HepG2 (cell line): ENCODE measurements at regions not wholly inside any gene's neighbourhood (a gene's known extent, or its start where the extent isn't known, plus 50 kb on each side); places are given as distances from the start of the nearest gene placed in this dataset.

Source experiments
- ATAC-seq: fragments of 200-7000 bp; cut with Tn5 transposase; 3 replicates; pipeline ENCODE4 v1.9.1; 2020; ENCODE audit warnings: mild to moderate bottlenecking, moderate library complexity
- BruUV-seq: library from RNA; stranded (reverse); fragments of 400-500 nt; replicated peaks from 2 replicates; lab custom pipeline; 2021; lab: Mats Ljungman, UMichigan
- CTCF ChIA-PET: fragments of 300-600 bp; formaldehyde crosslinking; extraction: SDS; loops from one replicate; lab custom pipeline; 2021; ENCODE audit warnings: low total read pairs, inconsistent platforms, low intra/inter-chr PET ratio; lab: Yijun Ruan, JAX
- POLR2A ChIA-PET: fragments of 350-600 bp; sonication (Branson Sonifier 250); formaldehyde crosslinking; loops from one replicate; lab custom pipeline; 2020; ENCODE audit warnings: antibody characterized with exemption, inconsistent platforms; lab: Yijun Ruan, JAX
- DNase-seq: peaks from one replicate; pipeline ENCODE4 v3.0.0-alpha.2; 2015; ENCODE audit warnings: low spot score
- FAIRE-seq: peaks from 3 replicates; lab custom pipeline; 2011; peaks lifted over from hg19 to GRCh38; lab: Jason Lieb, UNC
- H2AFZ ChIP-seq: one replicate; pipeline ENCODE4 v1.6.1; 2011; ENCODE audit warnings: low read length, inconsistent platforms
- H3K27ac ChIP-seq: fragments of 300-600 bp; 3 replicates; pipeline ENCODE4 v1.8.0; 2011; ENCODE audit warnings: mixed run types, mild to moderate bottlenecking, mixed read lengths, low read length, inconsistent platforms; ENCODE audit not compliant: insufficient read depth; ENCODE audit errors: extremely low read length
- H3K27me3 ChIP-seq, 2 experiments: fragments of 200-600 bp in 1 of 2; 2 replicates in 1 of 2; 3 replicates in 1 of 2; pipeline versions ENCODE4 v1.6.0 to v1.8.0; 2011; ENCODE audit warnings: low read length in 2 of 2, mild to moderate bottlenecking in 2 of 2, moderate library complexity in 2 of 2, inconsistent platforms in 1 of 2; ENCODE audit not compliant: insufficient read depth in 2 of 2, control insufficient read depth in 1 of 2
- H3K36me3 ChIP-seq, 2 experiments: fragments of 200-600 bp in 1 of 2; replicated peaks in 1 of 2; 2 replicates in 1 of 2; 3 replicates in 1 of 2; pipeline versions ENCODE4 v1.5.1 to v1.8.0; 2011; ENCODE audit warnings: low read length in 2 of 2, inconsistent platforms in 1 of 2; ENCODE audit not compliant: insufficient read depth in 2 of 2, control insufficient read depth in 1 of 2
- H3K4me1 ChIP-seq: 2 replicates; pipeline ENCODE4 v1.5.1; 2012; ENCODE audit warnings: low read length, inconsistent platforms; ENCODE audit not compliant: insufficient read depth
- H3K4me2 ChIP-seq: 2 replicates; pipeline ENCODE4 v1.6.0; 2011; ENCODE audit warnings: low read depth, low read length, inconsistent platforms
- H3K4me3 ChIP-seq, 3 experiments: fragments of 200-600 bp in 1 of 3; sonication (generic), shearing (Covaris generic) in 1 of 3; replicated peaks in 1 of 3; 2 replicates each; pipeline ENCODE4 v1.5.1; 2011 to 2016; ENCODE audit warnings: low read length in 3 of 3, inconsistent platforms in 2 of 3, low read depth in 2 of 3, mild to moderate bottlenecking in 2 of 3, control low read depth in 1 of 3, mixed read lengths in 1 of 3; ENCODE audit not compliant: insufficient read depth in 1 of 3
- H3K79me2 ChIP-seq: one replicate; pipeline ENCODE4 v1.6.1; 2011; ENCODE audit warnings: low read length, inconsistent platforms; ENCODE audit not compliant: insufficient read depth
- H3K9ac ChIP-seq: 2 replicates; pipeline ENCODE4 v1.6.0; 2011; ENCODE audit warnings: mild to moderate bottlenecking, low read depth, low read length, inconsistent platforms; ENCODE audit not compliant: insufficient read depth
- H3K9me3 ChIP-seq: 2 replicates; pipeline ENCODE4 v1.5.1; 2012; ENCODE audit warnings: mild to moderate bottlenecking, low read length
- H4K20me1 ChIP-seq: 2 replicates; pipeline ENCODE4 v1.6.0; 2011; ENCODE audit warnings: inconsistent platforms, mild to moderate bottlenecking, low read length, moderate library complexity; ENCODE audit not compliant: insufficient read depth
- HES4 ChIP-seq: sonication (generic); formaldehyde crosslinking; IDR thresholded peaks from 2 replicates; pipeline ENCODE4 v1.9.0; 2021; ENCODE audit warnings: mild to moderate bottlenecking, missing genetic modification reagents, borderline replicate concordance
- HNRNPK ChIP-seq: fragments of 200-400 bp; formaldehyde crosslinking; IDR thresholded peaks from 2 replicates; pipeline ENCODE4 v1.6.1; 2018; ENCODE audit warnings: low read length, low read depth, moderate library complexity, mild to moderate bottlenecking; ENCODE audit not compliant: poor library complexity, severe bottlenecking
- SP5 ChIP-seq: IDR thresholded peaks from 2 replicates; pipeline ENCODE4 v1.6.1; 2016; ENCODE audit warnings: low read depth, borderline replicate concordance
- TBP ChIP-seq: sonication (generic); formaldehyde crosslinking; IDR thresholded peaks from 2 replicates; pipeline ENCODE4 v1.5.0; 2020; ENCODE audit warnings: missing genetic modification reagents
- TBX3 ChIP-seq: fragments of 450-650 bp; IDR thresholded peaks from 2 replicates; pipeline ENCODE4 v1.6.1; 2017; ENCODE audit warnings: antibody characterized with exemption, mild to moderate bottlenecking, inconsistent platforms, borderline replicate concordance
- TEAD3 ChIP-seq: optimal IDR thresholded peaks from 2 replicates; pipeline ENCODE3; 2016; ENCODE audit warnings: borderline replicate concordance
- ZNF350 ChIP-seq: sonication (generic); formaldehyde crosslinking; IDR thresholded peaks from 2 replicates; pipeline ENCODE4 v1.4.0; 2020; ENCODE audit warnings: mild to moderate bottlenecking, low read depth, missing genetic modification reagents, borderline replicate concordance
- WGBS: methylation state at CpG from one replicate; pipeline ENCODE4 v1.1.6; 2017; ENCODE audit warnings: low lambda C conversion rate; 5-methylcytosine and 5-hydroxymethylcytosine counted together
- in situ Hi-C: cut with HindIII; loops from 2 replicates; pipeline ENCODE4 v1.10.0; 2017; ENCODE audit warnings: low pct_unique_long_range_greater_than_20kb; ENCODE audit not compliant: extremely low pct_ligation_motif_present
- intact Hi-C: fragments of 100-400 bp; cut with micrococcal nuclease; formaldehyde crosslinking; loops from one replicate; pipeline ENCODE4 v1.10.0; 2022; ENCODE audit not compliant: unreplicated experiment
- TF ChIP-seq, protein P1 (sequence below): sonication (generic); formaldehyde crosslinking; IDR thresholded peaks from 2 replicates; pipeline ENCODE4 v1.8.0; 2022; ENCODE audit warnings: mild to moderate bottlenecking, missing genetic modification reagents; ENCODE audit not compliant: insufficient replicate concordance
- TF ChIP-seq, protein P2 (sequence below): IDR thresholded peaks from 2 replicates; pipeline ENCODE4 v1.6.1; 2018; ENCODE audit warnings: missing genetic modification reagents

DNA sequence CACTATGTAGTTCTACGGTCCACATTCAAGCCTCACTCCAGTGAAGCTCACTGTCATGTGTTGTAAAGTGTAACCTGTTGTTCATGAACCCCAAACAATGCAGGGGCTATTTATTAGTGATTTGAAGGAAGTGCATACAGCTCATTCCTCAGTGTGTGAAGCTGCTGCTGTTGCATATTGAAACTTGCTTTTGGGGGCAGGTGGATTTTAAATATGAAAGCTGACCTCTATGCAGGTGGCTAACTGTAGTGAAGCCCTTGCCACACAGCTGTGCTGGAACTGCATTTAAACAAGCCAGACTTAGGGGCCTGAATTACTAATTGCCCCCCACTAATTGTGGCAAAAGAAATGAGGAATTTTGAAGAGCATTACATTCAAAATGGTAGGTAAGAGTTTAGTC lies 226.3 kb downstream of the ATP23 start:
- CTCF ChIA-PET = no interaction called here

More for the DNA sequence above, 226.3 kb downstream of the ATP23 start:
- in situ Hi-C loops = no loop called here
- Histone ChIP-seq H2AFZ (no peak overlapping the region), H3K4me3 (no peak overlapping the region), H3K27ac (no peak overlapping the region), H4K20me1 (no peaks in the 10 kb centered on the region), H3K9me3 (no peaks in the 10 kb centered on the region), H3K4me2 (no peak overlapping the region), H3K27me3 (0 out of 5 replicates have a peak, but pooled peaks cover 0 to 4% of the 10 kb centered on the region in 2 experiments), H3K4me1 (no peaks in the 10 kb centered on the region), H3K79me2 (no peaks in the 10 kb centered on the region), H3K36me3 (no peaks in the 10 kb centered on the region), H3K9ac (no peak overlapping the region)
- ATAC-seq (no peak), DNase-seq (no peak), FAIRE-seq (no peak)
- intact Hi-C loops = no loop called here
- POLR2A ChIA-PET = no interaction called here
- no TSS peak for BruUV-seq
- no peak for TF ChIP-seq ZNF350
- no peak for TF ChIP-seq TBX3
- no peak for TF ChIP-seq HNRNPK
- TF ChIP-seq TBP (CRISPR knock-in tag) = no peak
- TF ChIP-seq, protein P1, sequence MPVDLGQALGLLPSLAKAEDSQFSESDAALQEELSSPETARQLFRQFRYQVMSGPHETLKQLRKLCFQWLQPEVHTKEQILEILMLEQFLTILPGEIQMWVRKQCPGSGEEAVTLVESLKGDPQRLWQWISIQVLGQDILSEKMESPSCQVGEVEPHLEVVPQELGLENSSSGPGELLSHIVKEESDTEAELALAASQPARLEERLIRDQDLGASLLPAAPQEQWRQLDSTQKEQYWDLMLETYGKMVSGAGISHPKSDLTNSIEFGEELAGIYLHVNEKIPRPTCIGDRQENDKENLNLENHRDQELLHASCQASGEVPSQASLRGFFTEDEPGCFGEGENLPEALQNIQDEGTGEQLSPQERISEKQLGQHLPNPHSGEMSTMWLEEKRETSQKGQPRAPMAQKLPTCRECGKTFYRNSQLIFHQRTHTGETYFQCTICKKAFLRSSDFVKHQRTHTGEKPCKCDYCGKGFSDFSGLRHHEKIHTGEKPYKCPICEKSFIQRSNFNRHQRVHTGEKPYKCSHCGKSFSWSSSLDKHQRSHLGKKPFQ (CRISPR knock-in tag) = no peak
- TF ChIP-seq, protein P2, sequence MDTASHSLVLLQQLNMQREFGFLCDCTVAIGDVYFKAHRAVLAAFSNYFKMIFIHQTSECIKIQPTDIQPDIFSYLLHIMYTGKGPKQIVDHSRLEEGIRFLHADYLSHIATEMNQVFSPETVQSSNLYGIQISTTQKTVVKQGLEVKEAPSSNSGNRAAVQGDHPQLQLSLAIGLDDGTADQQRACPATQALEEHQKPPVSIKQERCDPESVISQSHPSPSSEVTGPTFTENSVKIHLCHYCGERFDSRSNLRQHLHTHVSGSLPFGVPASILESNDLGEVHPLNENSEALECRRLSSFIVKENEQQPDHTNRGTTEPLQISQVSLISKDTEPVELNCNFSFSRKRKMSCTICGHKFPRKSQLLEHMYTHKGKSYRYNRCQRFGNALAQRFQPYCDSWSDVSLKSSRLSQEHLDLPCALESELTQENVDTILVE (CRISPR knock-in tag) = no peak
- no peak for TF ChIP-seq HES4
- no peak for TF ChIP-seq SP5 (CRISPR knock-in tag)
- TF ChIP-seq TEAD3 (CRISPR knock-in tag) = no peak
- WGBS = 0% methylated on average over 1 of the region's 1 CpG
